HG03469 (cell line): ENCODE measurements at regions not wholly inside any gene's neighbourhood (a gene's known extent, or its start where the extent isn't known, plus 50 kb on each side); places are given as distances from the start of the nearest gene placed in this dataset.

Experiments
- ATAC-seq: cut with Tn5 transposase; IDR thresholded peaks from one replicate; pipeline ENCODE4 v1.9.1; 2021; ENCODE audit warnings: mild to moderate bottlenecking, moderate library complexity, moderate number of reproducible peaks; ENCODE audit not compliant: unreplicated experiment

- ATAC-seq = no peak
These were observed 140.6 kb downstream of the URI1 start for GRCh38 chr19:30082611-30083010.

- ATAC-seq = no peak
These were observed 141.2 kb downstream of the URI1 start for GRCh38 chr19:30083125-30083681.

DNA sequence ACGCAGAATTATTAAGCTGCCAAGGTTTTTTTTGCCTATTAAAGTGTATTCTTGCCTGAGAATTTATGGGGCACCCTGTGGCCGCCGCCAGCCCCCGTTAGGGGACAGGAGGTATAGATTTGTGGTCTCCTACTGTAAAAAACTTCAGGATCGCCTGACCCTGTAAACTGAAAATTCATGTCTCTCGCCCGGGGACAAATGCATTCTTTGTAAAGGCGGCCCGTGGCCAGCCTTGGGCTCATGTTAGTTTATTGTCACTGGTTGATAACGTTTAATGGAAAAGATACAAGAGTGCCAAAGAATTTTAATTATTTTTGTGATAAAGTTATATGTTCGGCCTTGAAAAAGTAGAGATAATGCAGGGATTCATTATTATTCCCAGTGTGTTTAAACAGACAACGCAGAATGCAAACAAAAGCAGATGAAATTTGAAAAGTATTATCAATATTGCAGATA lies 141.7 kb downstream of the URI1 start:
- no peak for ATAC-seq

- ATAC-seq = no peak
These were observed 142.4 kb downstream of the URI1 start for GRCh38 chr19:30084390-30084819.

DNA sequence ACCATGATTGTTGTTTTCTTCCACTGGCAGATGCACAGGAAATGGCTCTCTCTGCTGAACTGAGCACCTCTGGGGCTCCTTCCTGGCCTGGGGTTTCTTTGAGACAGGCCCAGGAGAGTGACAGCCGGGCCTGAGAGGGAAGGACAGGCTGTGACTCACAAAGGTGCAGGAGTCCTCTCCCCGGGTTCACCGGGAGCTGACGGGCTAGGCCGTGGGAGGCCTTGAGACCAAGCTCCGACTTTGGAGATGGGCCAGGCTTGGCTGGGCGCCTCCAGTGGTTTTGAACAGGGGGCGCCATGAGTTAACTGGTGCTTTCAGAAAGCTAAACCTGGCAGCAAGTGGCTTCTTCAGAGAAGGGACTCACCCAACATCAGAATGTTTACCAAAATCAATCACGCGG lies 143.4 kb downstream of the URI1 start:
- ATAC-seq = no peak

- no peak for ATAC-seq
These were observed 144.2 kb downstream of the URI1 start for GRCh38 chr19:30086220-30086619.

GRCh38 chr19:30086916-30087315 lies 144.9 kb downstream of the URI1 start:
- no peak for ATAC-seq

DNA sequence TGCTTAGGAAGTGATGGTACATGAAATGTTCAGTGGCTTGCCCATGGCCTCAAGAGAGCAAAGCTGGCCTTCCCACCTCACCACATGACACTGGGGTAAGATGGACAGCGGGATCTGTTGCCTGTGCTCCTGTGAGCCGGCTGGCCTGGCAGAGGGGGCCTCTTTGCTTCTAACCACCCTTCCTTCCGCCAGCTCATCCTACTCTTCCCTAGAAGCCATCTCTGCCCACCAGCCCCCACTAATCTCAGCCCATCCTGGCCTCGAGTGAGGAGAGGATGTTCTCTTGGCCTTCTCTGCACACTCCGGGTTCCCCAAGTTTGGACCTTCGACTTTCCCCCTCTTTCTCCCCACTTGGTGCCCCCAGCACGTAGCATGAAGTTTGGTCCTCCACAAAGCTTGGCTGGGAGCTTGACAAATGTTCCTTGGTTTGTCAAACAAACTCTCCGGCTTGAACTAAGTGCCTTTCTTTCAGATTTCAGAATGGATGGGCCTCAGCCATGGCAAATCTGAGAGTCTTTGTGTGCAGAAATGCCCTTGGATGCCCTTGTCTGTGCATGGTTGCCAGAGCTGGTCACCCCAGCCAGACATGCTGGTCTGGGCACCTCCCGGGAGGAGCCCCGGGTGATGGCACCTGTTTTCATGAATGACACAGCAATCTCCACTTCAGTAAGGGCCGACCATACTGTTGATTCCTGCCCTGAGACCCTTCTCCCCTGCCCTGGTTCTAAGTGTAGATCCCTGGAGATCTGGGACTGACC lies 145.5 kb downstream of the URI1 start:
- no peak for ATAC-seq

DNA sequence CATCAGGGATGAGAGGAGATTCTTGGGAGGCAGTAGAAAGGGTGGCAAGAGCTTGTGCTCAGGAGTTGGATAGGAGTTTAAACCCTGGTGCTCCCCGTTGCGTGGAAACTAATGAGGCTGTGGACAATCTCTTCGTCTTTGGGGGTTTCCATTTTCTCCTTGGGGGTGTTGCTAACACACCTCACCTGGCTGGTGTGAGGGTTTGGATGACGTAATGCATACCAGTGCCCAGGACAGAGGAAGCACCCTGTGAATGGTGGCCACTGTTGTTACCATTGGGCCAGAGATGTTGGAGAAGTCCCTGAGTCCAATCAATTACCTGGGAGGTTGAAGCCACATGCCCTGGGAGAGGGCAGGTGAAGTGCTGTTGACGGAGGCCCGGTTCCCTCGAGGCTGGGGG lies 146.5 kb downstream of the URI1 start:
- ATAC-seq = no peak

GRCh38 chr19:30089086-30089665 lies 147.1 kb downstream of the URI1 start:
- ATAC-seq = no peak

- ATAC-seq = no peak
These were observed 148.4 kb downstream of the URI1 start for GRCh38 chr19:30090476-30090875.

- no peak for ATAC-seq
These were observed 148.9 kb downstream of the URI1 start for GRCh38 chr19:30090963-30091362.

GRCh38 chr19:30091456-30091855 lies 149.4 kb downstream of the URI1 start:
- no peak for ATAC-seq

- no peak for ATAC-seq
These were observed 149.8 kb downstream of the URI1 start for GRCh38 chr19:30091856-30092255.

DNA sequence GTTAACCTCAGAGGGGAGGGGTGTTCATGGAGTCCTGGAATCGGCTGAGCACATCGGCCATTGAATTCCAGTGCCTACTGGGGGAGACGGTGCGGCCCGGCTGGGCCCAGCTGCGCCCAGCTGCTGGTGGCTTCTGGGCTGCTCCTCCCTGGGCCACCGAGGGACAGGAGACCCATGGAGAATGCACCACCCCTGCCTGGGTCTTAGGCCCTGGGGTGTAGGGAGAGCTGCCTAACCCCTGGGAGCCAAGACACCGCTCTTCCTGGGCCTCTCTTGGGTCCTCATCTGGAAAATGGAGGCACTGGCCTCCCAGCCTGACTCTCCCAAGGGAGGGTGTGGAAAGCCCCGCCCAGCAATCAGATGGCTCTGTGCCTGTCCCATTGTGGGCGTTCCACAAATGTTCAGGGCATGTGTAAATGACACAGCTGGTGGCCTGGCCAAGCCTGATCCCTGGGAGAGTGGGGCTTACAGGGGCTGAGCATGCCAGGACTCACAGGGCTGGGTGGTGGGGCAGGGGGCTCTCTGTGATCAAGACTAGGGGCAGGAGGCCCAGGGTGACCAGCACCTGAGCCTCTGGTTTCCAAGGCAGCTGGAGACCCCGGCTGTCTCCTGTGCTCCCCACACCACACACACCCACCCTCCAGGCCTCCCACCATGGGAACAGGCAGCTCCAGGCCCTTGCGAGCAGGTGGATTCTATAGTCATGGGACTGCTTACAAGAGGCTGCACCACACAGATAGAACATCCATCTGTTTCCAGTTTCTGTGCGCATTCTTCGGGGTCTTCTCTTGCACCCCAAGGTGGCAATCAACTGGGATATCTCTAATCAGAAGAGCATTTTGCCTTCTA lies 150.9 kb downstream of the URI1 start:
- ATAC-seq = no peak

DNA sequence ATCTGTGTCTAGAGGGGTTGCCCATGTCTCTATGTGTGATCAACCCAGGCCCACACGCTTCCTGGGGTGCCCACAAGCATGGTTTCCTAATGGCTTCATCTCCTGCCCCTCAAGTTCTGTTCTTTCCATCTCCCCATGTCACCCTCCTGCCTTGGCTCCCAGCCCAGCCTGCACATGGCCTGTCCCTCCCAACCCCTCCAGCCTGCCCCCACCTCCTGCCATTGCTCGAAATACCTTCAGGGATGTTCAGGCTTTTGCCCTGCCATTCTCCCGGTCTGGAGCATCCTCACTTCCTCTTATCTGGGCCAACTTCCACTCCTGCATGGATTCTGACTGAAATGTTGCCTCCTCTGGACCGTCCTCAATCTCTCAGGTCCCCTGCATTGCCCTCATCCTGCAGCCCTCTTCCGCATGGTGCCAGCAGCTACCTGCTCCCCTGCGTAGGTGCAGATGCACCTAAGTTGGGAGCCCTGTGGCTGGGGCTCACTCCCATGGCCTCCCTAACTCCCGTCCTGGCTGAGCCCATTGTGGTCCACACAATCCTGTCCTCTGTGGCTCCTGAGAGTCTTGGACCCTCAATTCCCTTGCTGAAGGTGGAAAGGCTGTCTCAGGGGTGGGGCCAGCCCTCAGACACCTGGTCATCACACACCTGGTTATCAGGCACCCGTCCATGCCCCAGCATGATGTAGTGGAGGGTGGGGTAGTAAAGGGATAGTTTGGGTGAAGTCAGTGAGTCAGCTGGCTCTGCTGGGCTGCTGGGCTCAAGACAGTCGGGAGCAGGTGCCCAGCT lies 152.1 kb downstream of the URI1 start:
- ATAC-seq = no peak

DNA sequence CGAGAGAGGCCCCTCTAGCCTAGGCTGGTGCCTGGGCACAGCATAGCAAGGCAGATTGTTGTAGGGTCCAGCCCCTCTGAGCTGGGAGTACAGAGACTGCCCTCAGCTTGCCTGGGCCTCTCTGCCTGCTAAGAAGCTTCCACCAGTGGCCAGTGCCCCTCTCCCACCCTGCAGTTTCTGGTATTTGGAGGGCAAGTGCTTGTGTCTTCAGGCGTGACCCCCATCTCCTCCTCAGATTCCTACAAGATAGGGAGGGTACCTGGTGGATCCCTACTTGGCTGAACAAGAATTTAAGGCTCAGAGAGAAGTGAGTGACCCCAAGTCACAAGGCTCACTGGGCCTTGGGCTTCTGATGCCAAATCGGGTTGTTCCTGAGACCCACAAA lies 152.7 kb downstream of the URI1 start:
- ATAC-seq = no peak

GRCh38 chr19:30095171-30095570 lies 153.1 kb downstream of the URI1 start:
- ATAC-seq = no peak

GRCh38 chr19:30096596-30097370 lies 154.7 kb downstream of the URI1 start:
- no peak for ATAC-seq

- no peak for ATAC-seq
These were observed 155.8 kb downstream of the URI1 start for GRCh38 chr19:30097746-30098280.
